GM12892 (cell line): ENCODE measurements at regions not wholly inside any gene's neighbourhood (a gene's known extent, or its start where the extent isn't known, plus 50 kb on each side); places are given as distances from the start of the nearest gene placed in this dataset.

Source experiments
- POLR2A ChIP-seq: IDR thresholded peaks from 2 replicates; pipeline ENCODE4 v1.6.1; 2011; ENCODE audit warnings: low read depth, low read length, control low read depth
- POLR2AphosphoS5 ChIP-seq: IDR thresholded peaks from 2 replicates; pipeline ENCODE4 v1.6.1; 2011; ENCODE audit warnings: low read depth, low read length, control low read depth
- TAF1 ChIP-seq: IDR thresholded peaks from 2 replicates; pipeline ENCODE4 v1.6.1; 2011; ENCODE audit warnings: low read depth, mild to moderate bottlenecking, control low read depth, low read length, borderline replicate concordance

GRCh38 chr2:64392529-64392928 is 61.4 kb upstream of the LGALSL start:
- TF ChIP-seq POLR2AphosphoS5 (no peak), POLR2A (no peak), TAF1 (no peak)
